Hippocampal formation (tissue), 2 donors: ENCODE measurements at regions not wholly inside any gene's neighbourhood (a gene's known extent, or its start where the extent isn't known, plus 50 kb on each side); places are given as distances from the start of the nearest gene placed in this dataset.
"Not testable (repeated sequence)": the region's sequence is repeated elsewhere in the genome, so short reads cannot be mapped to it uniquely, and the experiment has no call there.

Experiments
- DNase-seq, 2 donors: peaks; one replicate each; lab custom pipeline; 2025; lab: John Stamatoyannopoulos, UW

GRCh38 chr14:44873536-44873935 is 88.2 kb downstream of the KLHL28 start:
- DNase-seq = no peak

GRCh38 chr14:44866770-44867169 is 95.0 kb downstream of the KLHL28 start:
- DNase-seq = no peak

DNA sequence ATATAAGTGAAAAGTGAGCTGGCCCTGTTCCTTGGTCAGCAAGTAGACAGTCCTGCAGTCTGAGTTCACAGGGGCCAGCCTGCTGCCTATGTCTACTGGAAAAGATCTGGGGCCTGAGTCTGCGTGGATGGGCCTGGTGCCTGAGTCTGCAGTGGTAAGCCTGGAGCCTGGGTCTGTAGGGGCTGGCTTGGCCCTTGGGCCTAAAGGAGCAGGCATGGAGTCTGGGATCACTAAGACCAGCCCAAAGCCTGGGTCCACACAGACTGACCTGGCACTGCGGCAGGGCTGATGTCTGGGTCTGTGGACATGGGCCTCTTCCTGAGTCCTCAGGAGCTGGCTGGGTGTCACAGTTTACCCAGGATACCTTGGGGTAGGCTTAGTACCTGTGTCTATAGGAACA is 95.4 kb downstream of the KLHL28 start:
- DNase-seq = no peak

GRCh38 chr14:44863271-44863670 is 98.5 kb downstream of the KLHL28 start:
- DNase-seq = no peak

DNA sequence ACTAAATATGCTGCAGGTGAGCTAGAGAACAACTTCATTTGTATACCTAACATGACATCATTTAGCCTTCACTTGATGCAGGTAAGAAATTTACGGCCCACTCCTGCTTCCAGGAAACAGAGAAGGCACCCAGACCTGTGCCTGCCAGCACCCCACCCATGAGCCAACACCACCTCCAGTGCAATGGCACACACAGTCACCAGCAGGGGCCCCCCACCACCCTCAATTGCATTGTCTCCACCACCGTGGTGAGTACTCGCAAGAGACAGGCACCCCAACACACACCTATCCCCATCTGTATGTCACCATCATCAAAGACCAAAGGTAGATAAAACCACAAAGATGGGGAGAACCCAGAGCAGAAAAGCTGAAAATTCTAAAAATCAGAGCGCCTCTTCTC is 107.6 kb downstream of the KLHL28 start:
- no peak for DNase-seq

GRCh38 chr14:44847526-44848309 is 114.0 kb downstream of the KLHL28 start:
- DNase-seq = no peak

DNA sequence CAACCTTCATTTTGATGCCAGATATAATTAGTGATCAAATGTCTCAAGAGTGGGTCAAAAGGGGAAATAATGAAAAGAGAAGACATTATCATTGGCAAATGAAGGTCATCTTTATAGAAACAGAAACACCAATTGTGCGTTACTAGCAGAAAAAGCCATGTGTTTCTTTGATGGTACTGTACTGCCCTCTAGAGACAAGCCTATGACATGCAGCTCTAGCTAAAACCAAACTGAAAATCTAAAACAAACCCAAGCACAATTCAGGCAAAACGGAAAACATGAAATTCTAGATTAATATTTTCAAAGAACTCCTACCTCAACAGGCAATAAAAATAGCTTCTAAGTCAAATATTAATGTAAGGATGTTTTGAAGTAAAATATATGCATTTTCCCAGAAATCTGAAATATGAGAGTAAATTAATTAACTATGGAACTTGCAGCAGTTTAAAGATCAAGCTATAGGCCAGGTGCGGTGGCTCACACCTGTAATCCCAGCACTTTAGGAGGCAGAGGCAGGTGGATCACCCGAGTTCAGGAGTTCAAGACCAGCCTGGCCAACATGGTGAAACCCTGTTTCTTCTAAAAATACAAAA is 115.4 kb downstream of the KLHL28 start:
- peak in 1 of 2 donors; percentile 56 for DNase-seq

DNA sequence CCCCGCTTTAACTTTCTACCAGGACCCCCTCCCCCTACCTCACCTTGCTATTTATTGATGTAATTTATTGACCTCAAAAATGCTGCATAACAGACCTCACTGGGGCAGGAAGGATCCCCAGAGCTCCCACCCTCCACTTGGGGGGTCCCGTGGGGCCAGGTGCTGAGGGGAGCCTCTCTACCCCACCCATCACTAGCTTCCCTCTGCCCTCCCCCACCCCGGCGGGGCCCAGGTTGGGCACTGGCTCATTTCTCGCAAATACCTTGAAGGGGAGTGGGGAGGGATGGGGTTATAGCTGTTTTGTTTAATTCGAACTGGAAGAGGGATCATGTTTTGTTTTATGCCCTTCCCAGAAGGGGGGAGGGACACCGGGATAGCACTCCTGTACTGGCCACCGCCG is 125.8 kb downstream of the KLHL28 start:
- DNase-seq = not testable (repeated sequence)

DNA sequence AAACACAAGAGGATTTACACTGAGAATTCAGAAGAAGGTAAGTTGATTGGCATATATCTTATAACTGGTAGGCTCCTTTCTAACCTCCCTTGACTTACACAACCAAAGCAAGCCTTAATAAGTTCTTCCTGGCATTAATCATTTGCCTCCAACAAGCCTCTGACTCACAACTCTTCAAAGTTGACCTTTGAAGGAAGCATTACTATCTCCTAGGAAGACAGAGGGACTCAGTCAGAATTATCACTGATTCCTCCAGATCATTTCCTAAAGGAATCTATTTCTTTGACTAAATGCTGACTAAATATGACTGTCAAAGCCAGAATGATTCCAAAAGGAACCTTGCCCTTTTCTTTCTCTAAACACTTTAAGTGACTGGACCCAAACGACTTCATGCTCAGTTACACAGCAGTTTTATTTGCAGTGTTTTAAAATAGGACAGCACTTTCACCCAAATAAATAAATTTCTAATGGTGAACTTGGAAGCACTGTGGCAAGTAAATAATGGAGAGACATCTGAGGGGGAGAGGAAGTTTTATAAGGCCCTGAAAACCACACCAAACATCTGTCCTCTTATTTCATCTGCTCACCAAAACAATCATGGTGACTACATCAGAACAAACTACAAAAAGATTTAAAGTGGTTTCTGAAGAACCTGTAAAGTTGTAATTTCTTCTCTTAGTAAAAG is 128.2 kb downstream of the KLHL28 start:
- no peak for DNase-seq

- DNase-seq = no peak
Measured at GRCh38 chr14:44830371-44830770, 131.4 kb downstream of the KLHL28 start.

GRCh38 chr14:44829021-44829420 is 132.7 kb downstream of the KLHL28 start:
- DNase-seq = no peak

DNA sequence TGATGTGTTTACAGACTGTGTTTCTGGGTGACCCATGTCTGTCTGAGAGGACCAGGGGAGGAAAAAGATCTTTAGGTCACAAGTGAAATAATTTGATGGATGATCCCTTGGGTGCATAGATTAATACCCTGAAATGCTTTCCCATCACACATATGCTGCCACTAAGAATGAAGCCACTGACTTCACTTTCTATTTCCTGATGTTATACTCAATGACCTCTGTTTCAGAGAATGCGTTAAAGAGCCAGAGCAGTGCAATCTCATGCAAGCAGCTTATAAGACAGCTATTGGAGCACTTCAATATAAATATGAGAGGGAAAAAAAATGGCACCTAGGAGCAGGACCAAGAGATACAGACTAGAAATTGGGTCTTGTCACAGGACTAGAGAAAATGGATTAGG is 133.7 kb downstream of the KLHL28 start:
- no peak for DNase-seq

- DNase-seq = no peak
Measured at GRCh38 chr14:44820230-44820964, 141.3 kb downstream of the KLHL28 start.

GRCh38 chr14:44814196-44814595 is 147.6 kb downstream of the KLHL28 start:
- DNase-seq = no peak

GRCh38 chr14:44812672-44813071 is 149.1 kb downstream of the KLHL28 start:
- DNase-seq = no peak

DNA sequence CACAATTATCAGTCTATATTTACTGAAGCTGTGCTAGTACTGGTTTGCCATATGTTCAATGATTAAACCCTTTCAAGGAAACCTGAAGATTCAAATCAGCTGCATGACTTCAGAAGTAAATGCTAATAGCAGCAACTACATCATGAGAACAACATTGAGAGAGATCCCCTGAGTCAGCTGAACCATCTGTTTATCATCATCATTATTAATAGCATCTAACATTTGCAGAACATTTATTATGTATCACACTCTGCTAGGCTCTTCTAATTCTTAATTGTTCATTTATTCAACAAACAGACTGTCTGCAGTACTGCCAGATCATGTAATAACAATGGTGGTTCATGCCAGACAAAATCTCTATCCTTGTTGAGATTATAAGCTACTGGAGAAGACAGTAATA is 157.4 kb downstream of the KLHL28 start:
- no peak for DNase-seq

DNA sequence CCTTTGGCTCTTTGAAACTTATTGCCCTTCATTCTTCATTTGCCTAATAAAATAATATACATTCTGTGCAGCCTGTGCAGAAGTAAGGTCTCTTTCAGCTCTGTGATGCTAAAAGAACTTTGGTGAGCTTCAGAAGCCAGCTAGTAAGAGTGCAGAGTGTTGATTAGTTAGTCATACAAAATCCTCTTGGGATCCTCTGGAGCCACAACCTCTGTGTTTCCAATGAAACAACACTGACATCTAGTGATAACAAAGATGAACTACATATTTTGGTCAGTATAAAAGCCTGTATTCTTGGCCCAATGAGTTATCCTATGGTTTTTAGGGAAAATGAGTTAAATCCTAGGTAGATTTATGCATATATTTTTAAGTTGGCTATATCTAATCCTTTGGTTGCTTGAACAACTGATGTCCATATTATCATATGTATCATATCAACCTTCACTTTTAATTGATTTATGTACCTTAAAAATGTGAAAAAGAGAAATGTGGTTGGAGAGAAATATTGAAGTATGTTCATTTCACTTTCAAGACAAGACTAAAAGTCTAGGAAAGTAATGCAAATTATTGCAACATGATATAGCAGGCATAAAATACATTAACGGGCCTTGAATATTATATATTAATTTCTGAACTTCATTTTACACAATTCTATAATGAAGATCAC is 158.4 kb downstream of the KLHL28 start:
- DNase-seq = peak in 1 of 2 donors; percentile 54

- no peak for DNase-seq
Measured at GRCh38 chr14:44798386-44799242, 163.1 kb downstream of the KLHL28 start.

DNA sequence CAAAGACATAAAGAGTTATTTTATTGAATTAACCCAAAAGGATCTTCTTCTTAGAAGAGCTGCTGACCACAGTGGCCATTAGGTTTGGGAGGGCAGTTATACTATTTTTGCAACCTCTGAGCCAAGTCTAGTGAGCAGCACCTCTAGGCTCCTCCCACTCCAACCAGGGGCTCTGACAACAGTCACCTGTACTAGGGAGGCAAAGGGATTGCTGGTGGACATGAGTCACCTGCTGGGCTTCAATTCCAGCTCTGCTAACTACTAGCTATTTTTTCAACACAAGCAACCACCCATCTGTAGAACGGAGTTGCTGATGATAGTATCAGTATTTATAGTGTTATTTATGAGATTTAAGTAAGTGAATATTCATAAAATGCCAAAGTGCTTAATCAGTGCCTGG is 166.0 kb downstream of the KLHL28 start:
- DNase-seq = no peak

- DNase-seq = no peak
Measured at GRCh38 chr14:44791730-44792129, 170.0 kb downstream of the KLHL28 start.

DNA sequence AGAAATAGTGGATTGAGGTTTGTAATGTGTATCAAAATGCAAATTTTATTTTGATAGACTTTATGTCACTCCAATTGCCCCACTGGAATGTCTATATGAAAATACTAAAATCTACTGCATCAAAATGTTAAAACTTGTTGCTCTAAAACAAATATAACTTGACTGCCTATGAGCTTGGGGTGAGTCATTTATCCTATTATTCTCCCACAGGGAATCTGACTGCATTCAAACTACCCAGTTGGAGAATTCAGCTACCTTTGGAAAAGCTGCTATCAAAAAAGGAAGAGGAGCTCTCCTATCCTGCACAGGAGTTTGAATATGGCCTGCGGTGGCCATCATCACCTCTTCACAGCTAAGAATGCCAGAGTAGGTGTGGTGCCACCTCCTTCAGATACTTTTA is 173.1 kb downstream of the KLHL28 start:
- no peak for DNase-seq
